ENCODE measurements at regions not wholly inside any gene's neighbourhood (a gene's known extent, or its start where the extent isn't known, plus 50 kb on each side); places are given as distances from the start of the nearest gene placed in this dataset.

DNA sequence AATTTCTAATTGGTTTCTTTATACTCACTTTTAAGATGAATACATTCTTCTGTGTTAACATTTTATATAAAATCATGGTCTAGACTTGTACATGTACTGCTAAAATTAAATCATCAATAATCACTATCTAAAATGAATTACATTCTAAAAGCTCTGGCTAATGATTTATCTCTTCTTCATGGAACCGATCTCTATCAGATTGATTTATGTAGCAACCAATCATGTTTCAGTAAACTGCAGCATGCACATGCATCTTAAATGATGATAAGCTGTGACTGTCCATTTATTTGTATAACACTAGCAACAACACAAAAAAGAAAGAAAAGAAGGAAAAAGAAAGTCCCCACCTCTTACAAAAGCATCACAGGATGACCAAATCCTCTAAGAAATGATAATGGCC lies 669.2 kb downstream of the NR2F1-AS1 start:
- no peaks in the 10 kb centered on the region for H3K27me3 Mint-ChIP-seq (ENCODE audit: low read depth)
- H3K27ac Mint-ChIP-seq, result no peak overlapping the region
- H3K4me1 Mint-ChIP-seq (ENCODE audit: low read depth), result no peaks in the 10 kb centered on the region
- no peak overlapping the region for H3K4me3 Mint-ChIP-seq
- no peaks in the 10 kb centered on the region for H3K9me3 Mint-ChIP-seq
- DNase-seq (ENCODE audit: low spot score), result no peak
- H3K36me3 Mint-ChIP-seq (ENCODE audit: low read depth), result no peaks in the 10 kb centered on the region

DNA sequence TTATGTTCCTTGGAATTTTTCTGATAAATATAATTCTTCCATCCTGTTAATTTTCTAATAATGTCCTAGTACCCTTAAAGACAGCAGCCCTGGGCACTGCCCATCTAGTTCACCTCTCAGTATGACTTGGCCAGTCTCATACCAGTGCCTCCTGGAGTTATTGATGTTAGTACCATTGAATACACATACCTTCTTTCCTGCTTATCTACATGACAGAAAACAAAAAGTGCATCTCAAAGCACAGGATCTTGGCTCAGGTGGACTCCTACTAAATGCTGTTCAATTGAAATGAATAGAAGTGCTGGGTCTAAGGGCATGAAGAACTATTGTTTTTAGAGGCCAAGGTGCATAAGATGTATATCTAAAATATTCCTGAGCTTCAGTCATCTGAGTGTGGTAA lies 669.7 kb downstream of the NR2F1-AS1 start:
- Mint-ChIP-seq H3K9me3 (no peaks in the 10 kb centered on the region), H3K4me1 (ENCODE audit: low read depth) (no peaks in the 10 kb centered on the region), H3K27ac (no peak overlapping the region)

DNA sequence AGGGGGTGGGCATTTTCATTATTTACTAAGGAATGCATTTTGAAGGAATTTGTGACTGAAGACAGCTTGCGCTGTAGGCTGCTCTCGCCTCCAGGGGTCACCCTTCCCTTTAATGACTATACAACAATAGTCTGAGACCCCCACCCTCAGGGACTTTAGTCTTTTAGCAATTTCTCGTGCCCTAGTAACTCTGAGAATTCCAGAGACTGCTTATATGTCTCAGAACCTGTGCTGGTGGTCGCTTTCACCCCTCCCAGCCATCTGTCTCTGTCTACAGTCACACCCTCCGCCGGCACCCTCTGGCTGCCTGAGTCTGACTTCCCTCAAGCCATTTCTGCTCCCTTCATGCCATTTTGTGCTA lies 671.4 kb downstream of the NR2F1-AS1 start:
- DNase-seq (ENCODE audit: low spot score), result no peak
- no peaks in the 10 kb centered on the region for H3K36me3 Mint-ChIP-seq (ENCODE audit: low read depth)

More for the DNA sequence above, 669.7 kb downstream of the NR2F1-AS1 start:
- H3K36me3 Mint-ChIP-seq (ENCODE audit: low read depth), result no peaks in the 10 kb centered on the region
- no peak for DNase-seq (ENCODE audit: low spot score)
- no peak overlapping the region for H3K4me3 Mint-ChIP-seq
- H3K27me3 Mint-ChIP-seq (ENCODE audit: low read depth), result no peaks in the 10 kb centered on the region

DNA sequence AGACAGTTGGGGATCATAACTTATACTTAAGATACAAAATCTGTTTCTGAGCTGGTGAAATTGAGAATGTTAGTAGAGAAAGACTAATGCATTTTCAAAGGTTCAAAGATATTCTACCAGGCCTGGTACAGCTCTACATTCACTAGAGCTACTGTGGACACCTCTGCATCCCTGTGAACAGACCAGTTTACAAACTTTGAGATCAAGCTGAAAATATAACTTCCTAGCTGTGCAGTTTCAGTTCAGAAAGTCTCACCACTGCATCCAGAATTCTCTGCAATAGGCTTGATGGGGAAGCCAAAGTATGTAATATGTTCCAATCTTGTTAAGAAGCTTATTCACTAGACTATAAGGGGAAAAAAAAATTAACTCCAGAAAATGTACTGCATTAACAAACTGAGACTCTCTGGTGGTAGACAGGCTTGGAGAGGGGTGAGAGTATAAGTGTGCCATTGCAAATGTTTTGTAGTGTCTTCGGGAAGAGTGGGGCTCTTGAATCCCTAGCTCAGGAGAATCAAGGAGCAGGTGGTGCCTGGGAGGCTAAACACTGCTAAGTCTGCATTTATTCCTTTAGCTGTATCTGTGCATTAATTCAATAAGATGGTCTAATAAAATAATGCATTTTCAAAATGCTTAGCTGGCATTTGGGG lies 671.9 kb downstream of the NR2F1-AS1 start:
- DNase-seq (ENCODE audit: low spot score), result no peak
- Mint-ChIP-seq H3K27me3 (ENCODE audit: low read depth) (no peaks in the 10 kb centered on the region), H3K9me3 (no peaks in the 10 kb centered on the region), H3K4me1 (ENCODE audit: low read depth) (no peaks in the 10 kb centered on the region), H3K27ac (no peak overlapping the region), H3K4me3 (no peak overlapping the region), H3K36me3 (ENCODE audit: low read depth) (no peaks in the 10 kb centered on the region)

More for the DNA sequence above, 671.4 kb downstream of the NR2F1-AS1 start:
- no peak overlapping the region for H3K4me3 Mint-ChIP-seq
- no peak overlapping the region for H3K27ac Mint-ChIP-seq
- H3K9me3 Mint-ChIP-seq, result no peaks in the 10 kb centered on the region
- H3K27me3 Mint-ChIP-seq (ENCODE audit: low read depth), result no peaks in the 10 kb centered on the region
- H3K4me1 Mint-ChIP-seq (ENCODE audit: low read depth), result no peaks in the 10 kb centered on the region

DNA sequence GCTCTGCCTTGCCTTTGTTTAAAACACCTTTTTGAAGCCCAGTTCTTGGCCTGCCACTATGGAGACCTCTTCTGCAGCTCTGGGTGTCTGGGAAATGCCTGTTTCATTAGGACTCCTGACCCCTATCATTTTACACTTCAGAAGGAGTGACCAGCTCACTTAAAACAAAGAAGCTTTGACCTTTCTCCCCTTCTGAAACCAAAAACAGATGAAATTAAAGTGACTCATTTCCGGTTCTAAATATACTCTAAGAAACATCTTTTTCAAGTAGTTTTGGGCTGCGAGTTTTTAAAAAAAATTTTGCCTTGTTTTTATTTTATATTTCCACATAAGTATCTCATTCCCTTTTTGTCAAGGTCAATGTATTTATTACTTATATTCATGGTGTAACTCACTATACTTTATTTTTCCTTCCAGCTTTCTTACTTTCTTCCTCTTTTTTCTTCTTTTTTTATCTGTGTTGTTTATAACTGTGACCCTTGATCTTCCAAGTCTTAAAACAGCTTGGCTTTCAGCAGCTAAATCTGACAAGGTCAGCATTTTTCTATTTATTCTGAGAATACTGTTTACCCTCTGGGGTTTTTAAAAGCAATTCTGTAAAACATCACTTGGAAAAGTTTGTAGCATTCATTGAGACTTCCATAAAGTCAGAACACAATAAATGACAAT lies 672.9 kb downstream of the NR2F1-AS1 start:
- Mint-ChIP-seq H3K4me1 (ENCODE audit: low read depth) (no peaks in the 10 kb centered on the region), H3K36me3 (ENCODE audit: low read depth) (no peaks in the 10 kb centered on the region), H3K9me3 (no peaks in the 10 kb centered on the region), H3K27ac (no peak overlapping the region), H3K4me3 (no peak overlapping the region), H3K27me3 (ENCODE audit: low read depth) (no peaks in the 10 kb centered on the region)
- no peak for DNase-seq (ENCODE audit: low spot score)

DNA sequence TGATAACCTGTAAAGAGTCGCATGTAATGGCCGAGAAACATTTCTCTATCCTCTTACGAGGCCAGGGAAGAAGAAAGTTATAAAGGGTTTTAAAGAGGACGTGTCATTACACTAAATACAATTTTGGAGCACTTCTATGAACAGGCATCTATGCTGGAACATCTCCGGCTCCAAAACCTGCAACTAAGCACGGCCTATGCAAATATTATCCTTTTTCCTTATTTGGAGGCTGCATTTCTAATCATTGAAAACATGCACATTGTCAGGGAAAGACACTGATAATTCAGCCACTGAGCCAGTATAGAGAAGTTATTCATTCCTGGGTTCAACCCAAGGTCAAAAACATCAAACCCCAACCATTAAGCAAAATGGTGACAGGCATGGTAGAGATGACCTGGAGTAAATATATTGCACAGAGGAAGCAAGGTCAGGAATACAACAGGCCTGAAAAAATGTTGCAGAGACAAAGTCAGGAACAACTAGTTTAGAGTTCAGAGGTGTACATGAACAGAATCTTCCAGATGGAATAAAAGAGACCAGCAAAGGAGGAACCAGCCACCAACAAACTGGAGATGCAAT lies 674.1 kb downstream of the NR2F1-AS1 start:
- no peaks in the 10 kb centered on the region for H3K4me1 Mint-ChIP-seq (ENCODE audit: low read depth)
- no peak overlapping the region for H3K4me3 Mint-ChIP-seq
- H3K27me3 Mint-ChIP-seq (ENCODE audit: low read depth), result no peaks in the 10 kb centered on the region
- no peak overlapping the region for H3K27ac Mint-ChIP-seq
- H3K9me3 Mint-ChIP-seq, result no peaks in the 10 kb centered on the region
- no peak for DNase-seq (ENCODE audit: low spot score)
- H3K36me3 Mint-ChIP-seq (ENCODE audit: low read depth), result no peaks in the 10 kb centered on the region

DNA sequence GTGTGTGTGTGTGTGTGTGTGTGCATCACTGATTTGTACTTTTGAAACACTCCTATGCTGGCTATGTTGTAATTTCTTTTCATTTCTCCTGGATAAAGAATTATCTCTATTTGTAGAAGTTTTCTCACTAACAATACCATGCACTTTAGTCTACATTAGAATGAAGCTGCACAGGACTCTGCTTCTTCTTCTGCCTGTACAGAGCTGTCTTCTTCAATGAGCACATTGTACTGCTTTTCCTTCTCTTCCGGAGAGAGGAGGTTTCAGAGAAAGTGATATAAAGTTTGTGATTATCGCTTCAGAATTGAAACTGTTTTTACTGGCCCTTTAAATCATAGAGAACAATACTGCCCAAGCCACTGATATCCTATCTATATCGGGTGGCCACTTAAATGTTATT lies 677.0 kb downstream of the NR2F1-AS1 start:
- Mint-ChIP-seq H3K4me3 (no peak overlapping the region), H3K27ac (no peak overlapping the region), H3K4me1 (ENCODE audit: low read depth) (no peaks in the 10 kb centered on the region), H3K9me3 (no peaks in the 10 kb centered on the region), H3K27me3 (ENCODE audit: low read depth) (no peaks in the 10 kb centered on the region), H3K36me3 (ENCODE audit: low read depth) (no peaks in the 10 kb centered on the region)
- no peak for DNase-seq (ENCODE audit: low spot score)

DNA sequence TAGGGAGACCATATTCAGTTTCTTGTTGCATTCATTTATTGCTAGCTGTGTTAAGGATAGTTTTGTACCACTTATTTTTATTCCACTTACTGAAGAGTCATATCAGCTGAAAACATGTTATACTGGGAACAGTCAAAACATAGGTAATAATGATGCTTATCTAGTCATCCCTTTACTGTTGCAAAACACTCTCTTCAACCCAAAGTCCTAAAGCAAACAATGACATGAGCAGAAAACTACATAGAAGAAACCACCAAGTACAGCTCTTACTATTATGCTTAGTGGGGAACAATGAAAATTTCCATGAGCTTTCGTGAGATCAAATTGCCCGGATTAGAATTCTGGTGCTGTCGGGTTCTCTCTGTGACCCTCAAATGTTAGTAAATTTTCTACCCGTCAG lies 681.4 kb downstream of the NR2F1-AS1 start:
- Mint-ChIP-seq H3K4me1 (ENCODE audit: low read depth) (no peaks in the 10 kb centered on the region), H3K4me3 (no peak overlapping the region), H3K9me3 (peaks cover 5% of the 10 kb centered on the region), H3K27ac (no peak overlapping the region), H3K36me3 (ENCODE audit: low read depth) (no peaks in the 10 kb centered on the region), H3K27me3 (ENCODE audit: low read depth) (no peaks in the 10 kb centered on the region)
- DNase-seq (ENCODE audit: low spot score), result no peak

DNA sequence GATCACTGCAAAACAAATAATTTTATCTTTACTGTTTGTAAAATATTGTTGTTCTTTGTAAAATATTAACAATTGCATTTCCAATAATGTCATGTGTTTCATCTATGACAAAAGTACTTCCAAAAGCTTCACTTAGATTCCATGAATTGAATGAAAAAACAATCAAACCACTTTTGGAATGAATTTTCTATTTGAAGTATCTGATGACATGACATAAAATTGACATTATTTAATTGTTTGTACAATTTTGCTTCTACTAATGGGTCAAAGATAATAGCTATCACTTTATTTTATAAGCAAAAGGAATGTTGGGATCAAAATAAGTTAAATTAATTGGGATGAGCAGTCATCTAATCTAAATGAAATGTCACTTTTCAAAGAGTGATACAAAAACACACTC lies 684.3 kb downstream of the NR2F1-AS1 start:
- H3K27me3 Mint-ChIP-seq (ENCODE audit: low read depth), result no peaks in the 10 kb centered on the region
- peaks cover 5% of the 10 kb centered on the region for H3K9me3 Mint-ChIP-seq
- no peak overlapping the region for H3K4me3 Mint-ChIP-seq
- DNase-seq (ENCODE audit: low spot score), result no peak
- no peaks in the 10 kb centered on the region for H3K36me3 Mint-ChIP-seq (ENCODE audit: low read depth)
- H3K4me1 Mint-ChIP-seq (ENCODE audit: low read depth), result no peaks in the 10 kb centered on the region
- no peak overlapping the region for H3K27ac Mint-ChIP-seq

DNA sequence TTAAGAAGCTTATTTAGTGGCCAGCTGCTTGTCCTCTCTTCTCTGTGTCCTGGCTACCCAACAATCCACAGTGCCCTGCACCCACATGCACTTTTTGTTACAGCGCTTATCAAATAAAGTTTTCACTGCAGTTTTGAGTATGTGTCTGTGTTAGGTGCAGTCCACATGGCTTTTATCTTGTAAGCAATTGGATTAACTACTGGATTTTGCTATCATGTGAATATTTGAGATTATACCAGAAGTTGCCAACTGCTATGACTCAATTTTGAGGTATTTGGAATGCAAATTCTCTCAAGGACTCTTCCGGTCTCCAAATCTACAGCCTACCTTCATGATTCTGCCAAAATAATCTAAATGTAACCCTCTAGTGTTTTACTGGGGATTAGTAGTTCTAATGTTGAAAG lies 690.2 kb downstream of the NR2F1-AS1 start:
- no peak for DNase-seq (ENCODE audit: low spot score)
- H3K36me3 Mint-ChIP-seq (ENCODE audit: low read depth), result no peaks in the 10 kb centered on the region
- no peaks in the 10 kb centered on the region for H3K4me1 Mint-ChIP-seq (ENCODE audit: low read depth)
- no peak overlapping the region for H3K27ac Mint-ChIP-seq
- H3K27me3 Mint-ChIP-seq (ENCODE audit: low read depth), result no peaks in the 10 kb centered on the region
- H3K4me3 Mint-ChIP-seq, result no peak overlapping the region
- peaks cover 11% of the 10 kb centered on the region for H3K9me3 Mint-ChIP-seq

DNA sequence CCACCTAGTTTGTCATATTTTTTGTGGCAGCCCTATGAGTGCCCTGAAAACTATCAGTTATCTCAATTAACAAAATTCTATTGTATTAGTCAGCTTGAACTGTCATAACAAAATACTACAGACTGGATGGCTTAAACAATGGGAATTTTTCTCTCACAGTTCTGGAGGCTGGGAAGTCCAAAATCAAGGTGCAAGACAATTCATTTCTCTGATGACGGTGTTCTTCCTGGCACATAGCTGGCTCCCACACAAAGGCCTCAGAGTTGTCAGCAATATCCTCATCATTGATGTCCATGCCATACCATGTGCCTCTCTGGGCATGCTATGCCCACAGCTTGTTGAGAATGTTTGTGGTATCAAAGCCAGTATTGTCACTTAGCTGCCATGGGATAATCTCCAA lies 691.9 kb downstream of the NR2F1-AS1 start:
- no peaks in the 10 kb centered on the region for H3K27me3 Mint-ChIP-seq (ENCODE audit: low read depth)
- no peaks in the 10 kb centered on the region for H3K36me3 Mint-ChIP-seq (ENCODE audit: low read depth)
- DNase-seq (ENCODE audit: low spot score), result no peak
- no peak overlapping the region for H3K4me3 Mint-ChIP-seq
- peaks cover 6% of the 10 kb centered on the region for H3K9me3 Mint-ChIP-seq
- no peak overlapping the region for H3K27ac Mint-ChIP-seq
- H3K4me1 Mint-ChIP-seq (ENCODE audit: low read depth), result no peaks in the 10 kb centered on the region

DNA sequence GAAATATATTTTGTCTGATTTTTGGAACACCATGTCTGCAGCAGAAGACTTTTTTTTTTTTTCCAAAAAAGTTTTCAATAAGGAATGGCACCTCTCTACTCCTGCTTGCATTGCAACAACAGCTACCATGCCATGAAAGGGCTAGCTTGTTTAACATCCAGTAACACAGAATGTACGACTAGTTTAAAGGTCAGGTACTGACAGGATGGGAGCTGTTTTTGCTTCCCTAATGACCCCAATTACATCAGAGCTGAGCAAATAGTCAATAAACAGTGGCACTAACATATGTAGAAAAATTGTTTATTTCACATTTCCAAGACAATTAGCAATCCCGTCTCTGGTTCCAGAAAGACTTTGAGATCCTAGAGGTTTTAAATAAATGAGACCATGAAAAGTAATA lies 693.8 kb downstream of the NR2F1-AS1 start:
- H3K36me3 Mint-ChIP-seq (ENCODE audit: low read depth), result no peaks in the 10 kb centered on the region
- no peaks in the 10 kb centered on the region for H3K4me1 Mint-ChIP-seq (ENCODE audit: low read depth)
- peaks cover 6% of the 10 kb centered on the region for H3K9me3 Mint-ChIP-seq
- no peaks in the 10 kb centered on the region for H3K27me3 Mint-ChIP-seq (ENCODE audit: low read depth)
- H3K27ac Mint-ChIP-seq, result no peak overlapping the region
- DNase-seq (ENCODE audit: low spot score), result no peak
- H3K4me3 Mint-ChIP-seq, result no peak overlapping the region

DNA sequence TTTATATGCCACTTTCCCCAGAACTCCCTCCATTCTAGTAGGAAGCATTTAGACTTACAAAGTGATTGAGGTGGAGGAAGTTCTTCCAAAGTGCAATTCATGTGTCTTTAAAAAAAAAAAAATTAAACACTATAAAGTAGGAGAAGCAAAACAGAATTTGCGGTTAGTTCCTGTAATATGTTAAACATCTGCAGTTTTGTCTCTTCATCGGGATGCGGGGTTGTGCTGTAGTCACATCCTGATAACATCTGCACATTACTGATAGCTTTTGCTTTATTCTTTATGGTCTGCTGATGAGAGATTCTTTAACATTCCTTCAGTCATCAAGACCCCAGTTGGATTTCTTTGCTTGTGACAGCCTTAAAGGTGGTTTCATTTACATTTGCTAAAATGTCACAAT lies 694.3 kb downstream of the NR2F1-AS1 start:
- H3K27me3 Mint-ChIP-seq (ENCODE audit: low read depth), result no peaks in the 10 kb centered on the region
- H3K9me3 Mint-ChIP-seq, result peaks cover 6% of the 10 kb centered on the region
- no peak overlapping the region for H3K4me3 Mint-ChIP-seq
- H3K27ac Mint-ChIP-seq, result no peak overlapping the region
- H3K36me3 Mint-ChIP-seq (ENCODE audit: low read depth), result no peaks in the 10 kb centered on the region
- H3K4me1 Mint-ChIP-seq (ENCODE audit: low read depth), result no peaks in the 10 kb centered on the region
- DNase-seq (ENCODE audit: low spot score), result no peak

DNA sequence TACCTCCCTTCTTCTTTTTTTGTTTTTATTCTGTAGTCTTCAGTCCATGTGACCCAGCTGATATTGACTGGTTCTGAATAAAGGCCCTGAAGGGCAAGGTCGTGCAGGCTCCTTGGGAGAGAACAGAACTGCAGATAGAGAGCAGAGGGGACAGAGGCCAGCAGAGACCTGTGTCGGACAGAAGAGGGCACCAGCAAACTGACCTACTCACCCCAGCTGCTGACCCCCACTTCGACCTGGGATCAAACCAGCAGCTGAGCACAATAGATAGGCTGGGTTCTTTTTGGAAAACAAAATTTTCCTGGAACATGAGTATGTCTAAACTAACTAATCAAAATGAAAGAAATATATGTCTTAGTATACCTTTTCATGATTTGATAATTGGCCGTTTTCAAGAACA lies 695.1 kb downstream of the NR2F1-AS1 start:
- no peak overlapping the region for H3K27ac Mint-ChIP-seq
- H3K27me3 Mint-ChIP-seq (ENCODE audit: low read depth), result no peaks in the 10 kb centered on the region
- H3K36me3 Mint-ChIP-seq (ENCODE audit: low read depth), result no peaks in the 10 kb centered on the region
- no peak for DNase-seq (ENCODE audit: low spot score)
- H3K9me3 Mint-ChIP-seq, result no peaks in the 10 kb centered on the region
- H3K4me3 Mint-ChIP-seq, result no peak overlapping the region
- no peaks in the 10 kb centered on the region for H3K4me1 Mint-ChIP-seq (ENCODE audit: low read depth)

DNA sequence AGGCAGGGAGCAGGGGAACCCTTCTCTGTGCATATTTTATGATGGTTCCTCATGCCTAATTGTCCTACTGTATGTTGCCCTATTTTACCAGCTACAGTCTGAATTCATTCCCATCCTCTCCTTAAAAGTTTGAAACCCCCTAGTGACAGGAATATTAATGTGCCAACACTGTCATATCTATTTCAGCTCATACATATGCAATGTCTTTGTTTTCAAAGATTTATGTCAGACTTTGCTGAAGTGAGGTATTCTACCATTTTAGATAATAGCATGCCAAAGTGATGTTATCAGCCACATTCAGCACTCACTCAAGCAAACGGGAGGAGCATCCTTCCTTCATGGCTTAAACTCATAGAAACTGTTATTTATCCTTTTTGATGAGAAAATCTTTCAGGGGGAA lies 696.5 kb downstream of the NR2F1-AS1 start:
- Mint-ChIP-seq H3K9me3 (no peaks in the 10 kb centered on the region), H3K4me1 (ENCODE audit: low read depth) (no peaks in the 10 kb centered on the region), H3K27ac (no peak overlapping the region), H3K4me3 (no peak overlapping the region), H3K27me3 (ENCODE audit: low read depth) (no peaks in the 10 kb centered on the region), H3K36me3 (ENCODE audit: low read depth) (no peaks in the 10 kb centered on the region)
- DNase-seq (ENCODE audit: low spot score), result no peak
